Peyer's patch (tissue), 4 donors: ENCODE measurements at regions not wholly inside any gene's neighbourhood (a gene's known extent, or its start where the extent isn't known, plus 50 kb on each side); places are given as distances from the start of the nearest gene placed in this dataset.

ENCODE experiments used
- CTCF ChIP-seq, 6 experiments: fragments of 450-650 bp in 4 of 6; fragments of 200-600 bp in 2 of 6; sonication (generic) in 1 of 6; IDR thresholded peaks; one replicate each; pipeline ENCODE4 v1.5.1; 2017 to 2019; ENCODE audit warnings: antibody characterized with exemption in 6 of 6, mild to moderate bottlenecking in 3 of 6, moderate library complexity in 1 of 6
- POLR2A ChIP-seq, 2 donors: fragments of 450-650 bp; IDR thresholded peaks; one replicate each; pipeline ENCODE4 v1.5.1; 2017; ENCODE audit warnings: antibody characterized with exemption in 2 of 2, mild to moderate bottlenecking in 2 of 2, moderate library complexity in 2 of 2

GRCh38 chr21:15241997-15242736 is 177.4 kb upstream of the NRIP1 start:
- TF ChIP-seq CTCF (IDR thresholded peaks at IDR 0.05) (peak in 2 of 6 experiments; percentile 3 to 19), POLR2A (IDR thresholded peaks at IDR 0.05) (no peak)
